ENCODE measurements at regions not wholly inside any gene's neighbourhood (a gene's known extent, or its start where the extent isn't known, plus 50 kb on each side); places are given as distances from the start of the nearest gene placed in this dataset.
"Not testable (repeated sequence)": the region's sequence is repeated elsewhere in the genome, so short reads cannot be mapped to it uniquely, and the experiment has no call there.

- TF ChIP-seq CTCF (IDR thresholded peaks at IDR 0.05; ENCODE audit: low read depth, low read length) = no peak
- Histone ChIP-seq H3K4me3 (ENCODE audit: low read depth, low read length) (no peak overlapping the region), H3K9me3 (no peaks in the 10 kb centered on the region), H3K36me3 (no peaks in the 10 kb centered on the region), H3K4me1 (no peaks in the 10 kb centered on the region), H3K27me3 (no peaks in the 10 kb centered on the region)
- no peak for DNase-seq
Observed at GRCh38 chr3:109994853-109995252, 657.5 kb upstream of the DPPA4 start.

- Histone ChIP-seq H3K9me3 (no peaks in the 10 kb centered on the region), H3K4me1 (no peaks in the 10 kb centered on the region), H3K36me3 (no peaks in the 10 kb centered on the region), H3K4me3 (ENCODE audit: low read depth, low read length) (no peak overlapping the region), H3K27me3 (no peaks in the 10 kb centered on the region)
- TF ChIP-seq CTCF (IDR thresholded peaks at IDR 0.05; ENCODE audit: low read depth, low read length) = no peak
- no peak for DNase-seq
Observed at GRCh38 chr3:109995377-109995776, 658.0 kb upstream of the DPPA4 start.

- not testable (repeated sequence) for DNase-seq, H3K27me3 ChIP-seq, H3K4me1 ChIP-seq
Observed at GRCh38 chr3:110001905-110002304, 664.6 kb upstream of the DPPA4 start.

GRCh38 chr3:110006913-110007312, 669.6 kb upstream of the DPPA4 start:
- no peaks in the 10 kb centered on the region for H3K36me3 ChIP-seq
- DNase-seq = no peak
- no peak for TF ChIP-seq CTCF (IDR thresholded peaks at IDR 0.05; ENCODE audit: low read depth, low read length)

More at GRCh38 chr3:110001905-110002304, 664.6 kb upstream of the DPPA4 start:
- H3K36me3 ChIP-seq; H3K4me3 ChIP-seq (ENCODE audit: low read depth, low read length); H3K9me3 ChIP-seq: not testable (repeated sequence)

GRCh38 chr3:110015231-110015963, 678.1 kb upstream of the DPPA4 start:
- H3K27me3 ChIP-seq = no peaks in the 10 kb centered on the region
- H3K4me1 ChIP-seq = no peaks in the 10 kb centered on the region
- no peak for DNase-seq
- no peaks in the 10 kb centered on the region for H3K36me3 ChIP-seq
- no peak for TF ChIP-seq CTCF (IDR thresholded peaks at IDR 0.05; ENCODE audit: low read depth, low read length)
- no peaks in the 10 kb centered on the region for H3K9me3 ChIP-seq
- no peak overlapping the region for H3K4me3 ChIP-seq (ENCODE audit: low read depth, low read length)

More at GRCh38 chr3:110006913-110007312, 669.6 kb upstream of the DPPA4 start:
- no peaks in the 10 kb centered on the region for H3K9me3 ChIP-seq
- no peak overlapping the region for H3K4me3 ChIP-seq (ENCODE audit: low read depth, low read length)
- no peaks in the 10 kb centered on the region for H3K4me1 ChIP-seq
- H3K27me3 ChIP-seq = no peaks in the 10 kb centered on the region

GRCh38 chr3:110016235-110016815, 679.0 kb upstream of the DPPA4 start:
- no peak overlapping the region for H3K4me3 ChIP-seq (ENCODE audit: low read depth, low read length)
- TF ChIP-seq CTCF (IDR thresholded peaks at IDR 0.05; ENCODE audit: low read depth, low read length) = no peak
- H3K36me3 ChIP-seq = no peaks in the 10 kb centered on the region
- H3K4me1 ChIP-seq = no peaks in the 10 kb centered on the region
- no peaks in the 10 kb centered on the region for H3K27me3 ChIP-seq
- H3K9me3 ChIP-seq = no peaks in the 10 kb centered on the region
- no peak for DNase-seq

Measured in BE2C (cell line).